Left cardiac atrium (tissue), 4 donors: ENCODE measurements at regions not wholly inside any gene's neighbourhood (a gene's known extent, or its start where the extent isn't known, plus 50 kb on each side); places are given as distances from the start of the nearest gene placed in this dataset.
"Not testable (repeated sequence)": the region's sequence is repeated elsewhere in the genome, so short reads cannot be mapped to it uniquely, and the experiment has no call there.

Experiments
- ATAC-seq, 2 donors: fragments of 200-7000 bp; cut with Tn5 transposase; one replicate each; pipeline ENCODE4 v1.9.1; 2020; ENCODE audit warnings: mild to moderate bottlenecking in 2 of 2, moderate library complexity in 2 of 2
- DNase-seq: peaks from one replicate; pipeline ENCODE4 v3.0.0-alpha.2; 2020
- intact Hi-C, 2 donors: fragments of 100-400 bp; cut with DNase I; formaldehyde crosslinking; loops; one replicate each; pipeline versions ENCODE4 v1.14.1 to v1.15.1; 2022 to 2023
- donor health status: DM: no; HTN: yes; CAD: no.
- donor health status: DM: no; HTN: yes; CAD: no; lungs with severe emphysema.
- donor health status: DM: yes; HTN: yes; CAD: no.
- donor health status: Dilated cardiomyopathy.

DNA sequence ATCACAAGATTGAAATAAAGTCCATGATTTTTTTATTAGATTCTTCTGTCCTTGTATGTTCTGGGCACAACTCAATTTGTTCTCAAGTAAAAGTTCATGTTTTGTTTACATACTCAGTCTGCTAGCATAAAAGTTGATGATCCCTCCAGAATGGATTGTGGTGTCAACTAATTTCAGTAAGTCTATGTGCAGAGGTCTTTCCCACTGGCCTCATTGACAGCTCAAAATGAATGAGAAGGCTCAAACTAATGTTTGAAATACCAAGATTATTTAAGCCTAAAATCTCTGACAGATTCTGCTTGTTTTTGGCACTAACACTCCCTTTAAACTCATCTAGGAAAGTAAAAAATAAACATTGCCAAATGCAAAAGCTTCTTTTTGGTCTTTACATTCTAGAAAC lies 561.2 kb upstream of the CNTNAP5 start:
- no peak for ATAC-seq
- DNase-seq = no peak
- intact Hi-C loops = no loop called here

- intact Hi-C loops = no loop called here
- ATAC-seq (no peak), DNase-seq (no peak)
Observed at GRCh38 chr2:123468071-123468470, 557.0 kb upstream of the CNTNAP5 start.

- ATAC-seq = no peak
- intact Hi-C loops = no loop called here
Observed at GRCh38 chr2:123481406-123481805, 543.7 kb upstream of the CNTNAP5 start.

DNA sequence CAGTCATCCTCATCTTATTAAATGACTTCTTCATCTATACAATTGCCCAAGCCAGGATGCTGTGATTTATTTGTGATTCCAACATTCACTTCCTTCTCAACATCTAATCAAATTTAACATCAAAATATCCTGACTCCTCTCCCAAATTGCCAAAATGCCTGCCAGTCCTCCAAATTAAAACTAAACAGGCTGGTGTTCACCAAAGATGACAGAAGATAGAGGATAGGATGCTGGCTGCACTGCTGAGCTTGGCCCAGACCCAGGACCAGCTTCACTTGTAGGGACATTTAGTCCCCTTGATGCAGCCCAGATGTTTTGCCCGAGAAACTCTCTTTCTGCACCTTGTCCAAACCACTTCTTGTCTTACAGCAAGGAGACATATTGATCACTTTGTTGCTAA lies 540.0 kb upstream of the CNTNAP5 start:
- no peak for DNase-seq
- intact Hi-C loops = no loop called here
- no peak for ATAC-seq

More at GRCh38 chr2:123481406-123481805, 543.7 kb upstream of the CNTNAP5 start:
- no peak for DNase-seq

GRCh38 chr2:123493687-123494086 lies 531.4 kb upstream of the CNTNAP5 start:
- intact Hi-C loops = no loop called here
- DNase-seq (no peak), ATAC-seq (no peak)

DNA sequence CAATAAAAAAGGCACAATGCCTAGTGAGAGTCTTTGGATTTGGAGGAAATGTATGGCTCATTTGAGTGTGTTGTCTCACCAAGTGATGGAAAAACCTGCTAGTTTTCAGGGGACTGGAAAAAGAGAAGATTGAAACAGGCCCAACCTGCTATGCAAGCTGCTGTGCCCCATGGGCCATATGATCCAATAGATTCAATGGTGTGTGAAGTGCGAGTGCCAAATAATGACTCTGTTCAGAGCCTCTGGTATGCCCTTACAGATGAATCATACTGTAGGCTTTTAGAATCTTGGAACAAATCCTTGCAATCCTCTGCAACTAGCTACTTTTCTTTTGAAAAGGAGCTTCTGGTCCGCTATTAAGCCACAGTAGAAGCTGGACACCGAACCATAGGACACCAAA lies 529.8 kb upstream of the CNTNAP5 start:
- intact Hi-C loops = no loop called here
- DNase-seq = no peak
- no peak for ATAC-seq

DNA sequence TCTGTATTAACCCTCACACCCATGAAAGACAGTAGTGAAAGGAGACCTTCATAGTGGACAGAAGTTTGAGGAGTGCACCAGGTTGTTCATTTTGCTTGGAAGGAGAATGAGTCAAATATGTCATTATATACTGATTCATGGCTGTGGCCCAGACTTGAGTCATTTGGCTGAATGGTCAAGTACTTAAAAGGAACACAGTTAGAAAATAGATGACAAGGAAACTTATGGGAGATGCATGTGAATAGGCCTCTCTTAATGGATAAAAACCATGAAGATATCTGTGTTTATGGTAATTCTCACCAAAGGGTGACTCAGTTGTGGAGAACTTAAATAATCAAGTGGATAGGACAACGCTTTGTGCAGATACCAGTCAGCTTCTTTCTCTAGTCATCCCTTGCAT lies 524.7 kb upstream of the CNTNAP5 start:
- no peak for ATAC-seq
- DNase-seq = no peak
- intact Hi-C loops = no loop called here

DNA sequence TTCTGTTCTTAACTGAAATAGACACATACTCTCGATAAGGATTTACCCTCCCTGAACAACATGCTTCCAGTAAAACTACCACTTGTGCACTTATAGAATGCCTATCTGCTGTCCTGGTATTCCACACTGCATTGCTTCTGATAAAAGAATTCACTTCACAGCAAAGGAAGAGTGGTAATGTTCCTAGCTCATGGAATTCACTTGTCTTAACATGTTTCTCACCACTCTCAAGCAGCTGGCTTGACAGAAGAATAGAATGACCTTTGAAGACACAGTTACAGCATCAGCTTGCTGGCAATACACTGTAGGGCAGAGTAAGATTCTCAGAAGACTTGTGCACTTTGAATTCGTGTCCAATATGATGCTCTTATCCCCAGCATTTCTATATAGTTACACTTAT lies 524.1 kb upstream of the CNTNAP5 start:
- ATAC-seq = no peak
- intact Hi-C loops = no loop called here
- no peak for DNase-seq

GRCh38 chr2:123502931-123503330 lies 522.2 kb upstream of the CNTNAP5 start:
- intact Hi-C loops = no loop called here
- DNase-seq = no peak
- ATAC-seq = peak in 1 of 2 donors; percentile 26

- DNase-seq = no peak
- intact Hi-C loops = no loop called here
- ATAC-seq = no peak
Observed at GRCh38 chr2:123512547-123512946, 512.5 kb upstream of the CNTNAP5 start.

DNA sequence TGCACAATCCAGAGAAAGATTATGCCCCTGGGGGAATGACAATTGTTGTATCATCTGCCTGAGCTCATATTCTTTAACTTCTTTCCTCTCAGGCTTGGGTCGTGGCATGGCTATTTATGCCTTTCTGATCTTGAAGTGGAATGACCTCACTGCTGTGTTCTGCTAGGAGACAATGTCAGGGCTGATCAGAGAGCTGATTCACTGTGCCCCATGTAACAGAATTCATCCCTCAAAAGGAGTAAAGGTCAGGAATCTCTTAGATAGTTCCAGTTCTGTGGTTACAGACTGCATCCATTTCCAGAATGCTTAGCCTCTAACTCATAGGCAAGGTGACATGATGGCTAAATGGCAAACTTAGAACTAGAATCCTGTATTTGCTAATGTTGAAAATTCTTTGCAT lies 511.7 kb upstream of the CNTNAP5 start:
- DNase-seq (no peak), ATAC-seq (no peak)
- intact Hi-C loops = no loop called here

- ATAC-seq (no peak), DNase-seq (no peak)
- intact Hi-C loops = no loop called here
Observed at GRCh38 chr2:123514613-123515207, 510.4 kb upstream of the CNTNAP5 start.

DNA sequence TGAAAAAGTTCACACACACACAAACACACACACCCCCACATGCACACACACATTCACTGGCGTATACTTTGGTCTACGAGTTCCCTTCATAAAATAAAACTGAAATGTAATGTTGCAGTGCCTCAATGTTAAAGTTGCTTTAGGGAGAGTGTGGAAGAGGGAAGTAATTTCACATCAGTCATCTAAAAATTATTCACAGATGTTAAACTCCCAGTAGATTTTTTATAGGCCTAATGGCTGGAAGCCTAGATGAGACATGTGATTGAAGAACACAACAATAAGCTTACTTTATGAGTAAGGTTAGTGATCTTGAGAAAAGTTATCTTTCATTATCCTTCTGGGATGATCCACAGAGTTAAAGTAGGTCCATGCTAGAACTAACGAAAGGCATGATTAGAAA lies 506.7 kb upstream of the CNTNAP5 start:
- DNase-seq (no peak), ATAC-seq (no peak)
- intact Hi-C loops = no loop called here

GRCh38 chr2:123521854-123522253 lies 503.2 kb upstream of the CNTNAP5 start:
- intact Hi-C loops = no loop called here
- ATAC-seq = no peak
- no peak for DNase-seq

- ATAC-seq, DNase-seq, intact Hi-C loops: not testable (repeated sequence)
Observed at GRCh38 chr2:123522498-123522897, 502.6 kb upstream of the CNTNAP5 start.

GRCh38 chr2:123528996-123529707 lies 495.9 kb upstream of the CNTNAP5 start:
- intact Hi-C loops = no loop called here
- ATAC-seq = no peak
- no peak for DNase-seq

DNA sequence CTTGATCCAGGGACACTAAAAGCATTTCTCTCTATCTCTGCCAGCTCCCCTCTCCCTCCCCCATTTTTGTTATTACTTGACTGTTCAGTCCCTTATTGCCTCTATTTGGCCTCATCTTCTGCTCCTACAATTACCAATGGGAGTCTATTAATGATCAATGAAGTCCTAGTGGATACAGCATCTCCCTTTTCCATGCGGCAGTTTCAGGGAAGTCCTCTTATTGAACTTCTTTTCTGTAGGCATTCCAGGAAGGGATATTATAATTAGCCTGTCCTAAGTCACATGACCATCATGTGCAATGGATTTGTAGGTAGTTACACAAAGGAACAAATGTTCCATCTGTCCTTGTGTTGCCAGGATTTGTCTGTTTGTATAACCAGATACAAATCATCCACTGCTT lies 495.1 kb upstream of the CNTNAP5 start:
- DNase-seq (no peak), ATAC-seq (no peak)
- intact Hi-C loops = no loop called here

- DNase-seq (no peak), ATAC-seq (no peak)
- intact Hi-C loops = no loop called here
Observed at GRCh38 chr2:123532126-123532525, 493.0 kb upstream of the CNTNAP5 start.

DNA sequence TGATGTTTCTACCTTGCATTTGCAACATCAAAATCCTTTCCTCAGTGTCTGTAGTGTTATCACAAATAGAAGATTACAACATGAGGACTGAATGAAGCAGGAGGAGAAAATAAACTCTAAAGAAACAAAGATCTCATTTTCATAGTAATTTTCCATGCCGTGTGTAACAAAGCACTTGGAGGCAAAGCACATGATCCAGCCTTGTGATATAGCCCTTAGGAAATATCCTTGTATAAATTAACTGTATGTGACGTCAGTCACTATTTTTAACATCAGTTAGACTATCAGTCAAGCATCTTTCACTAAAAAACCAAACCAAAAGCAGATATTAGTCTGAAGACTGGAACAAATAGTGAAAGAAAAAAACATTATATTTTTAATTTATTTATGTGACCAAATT lies 492.1 kb upstream of the CNTNAP5 start:
- intact Hi-C loops = no loop called here
- DNase-seq = no peak
- no peak for ATAC-seq

DNA sequence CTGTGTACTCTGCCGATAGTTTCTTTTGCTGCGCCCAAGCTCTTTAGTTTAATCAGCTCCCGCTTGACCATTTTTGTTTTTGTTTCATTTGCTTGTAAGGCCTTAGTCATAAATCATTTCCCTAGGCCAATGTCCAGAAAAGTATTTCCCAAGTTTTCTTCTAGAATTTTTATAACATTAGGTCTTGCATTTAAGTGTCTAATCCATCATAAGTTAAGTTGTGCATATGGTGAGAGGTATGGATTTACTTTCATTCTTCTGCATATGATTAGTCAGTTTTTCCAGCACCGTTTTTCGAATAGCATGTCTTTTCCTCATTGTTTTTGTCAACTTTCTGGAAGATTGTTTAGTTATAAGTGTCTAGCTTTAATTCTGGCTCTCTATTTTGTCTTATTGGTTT lies 484.8 kb upstream of the CNTNAP5 start:
- intact Hi-C loops = no loop called here
- ATAC-seq (no peak), DNase-seq (no peak)

DNA sequence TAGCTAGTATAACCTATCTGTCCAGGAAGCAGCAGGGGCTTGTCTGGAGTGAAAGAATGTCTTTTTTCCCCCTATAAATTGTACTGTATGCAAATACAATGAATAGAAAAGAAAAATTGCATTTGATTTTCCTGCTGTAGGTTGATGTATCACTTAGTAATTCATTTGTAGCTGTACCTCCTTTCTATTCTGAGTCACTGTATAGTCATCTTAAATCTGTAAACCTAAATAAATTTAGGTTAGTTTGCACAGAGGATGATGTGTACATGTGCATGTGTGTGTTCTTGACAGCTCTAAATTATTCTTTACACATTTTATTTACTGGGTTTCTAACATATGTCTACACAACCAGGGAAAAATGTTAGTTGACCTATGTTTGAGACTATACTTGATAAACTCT lies 478.7 kb upstream of the CNTNAP5 start:
- ATAC-seq (no peak), DNase-seq (no peak)
- intact Hi-C loops = no loop called here
